ENCODE measurements at regions not wholly inside any gene's neighbourhood (a gene's known extent, or its start where the extent isn't known, plus 50 kb on each side); places are given as distances from the start of the nearest gene placed in this dataset.
"Not testable (repeated sequence)": the region's sequence is repeated elsewhere in the genome, so short reads cannot be mapped to it uniquely, and the experiment has no call there.

DNA sequence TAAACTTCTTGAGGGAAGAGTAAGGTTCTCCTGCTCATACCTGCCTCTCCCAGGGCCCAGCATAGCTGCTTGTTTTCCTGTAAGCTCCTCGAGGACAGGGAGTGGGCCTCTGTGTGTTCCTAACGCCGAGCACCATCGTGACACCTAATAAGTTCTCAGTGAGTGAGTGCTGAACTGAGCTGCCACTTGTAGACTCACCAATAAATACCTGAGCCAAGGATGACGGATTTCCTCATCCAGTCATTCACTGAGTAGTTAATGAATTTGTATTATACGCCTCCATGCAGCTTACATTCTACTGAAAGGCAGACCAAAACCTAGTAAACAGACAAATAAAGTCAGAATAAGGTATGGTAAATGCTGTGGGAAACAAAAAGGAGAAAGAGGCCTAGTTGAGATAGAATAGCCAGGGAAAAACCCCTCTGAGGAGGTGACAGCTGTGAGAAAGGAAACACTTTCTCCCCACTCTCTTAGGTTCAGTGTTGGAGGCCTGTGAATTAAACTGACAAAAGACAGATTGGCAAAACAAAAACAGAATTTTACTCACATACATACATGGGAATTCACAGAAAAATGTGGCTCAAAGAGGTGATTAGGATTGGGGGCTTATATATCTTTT lies 138.6 kb downstream of the B3GNT2 start:
- Histone ChIP-seq H3K4me1 (ENCODE audit: control insufficient read depth in 2 of 2, insufficient read depth in 2 of 2, low read length in 2 of 2) (peaks cover 0 to 7% of the 10 kb centered on the region in 2 donors), H3K4me3 (ENCODE audit: low read length in 2 of 2) (no peak overlapping the region), H3K36me3 (ENCODE audit: control insufficient read depth in 2 of 2, insufficient read depth in 2 of 2, low read length in 1 of 2) (no peaks in the 10 kb centered on the region), H3K27me3 (ENCODE audit: control insufficient read depth in 2 of 2, insufficient read depth in 1 of 2, low read length in 1 of 2) (no peaks in the 10 kb centered on the region), H3K27ac (ENCODE audit: low read depth in 1 of 2, low read length in 1 of 2) (no peak overlapping the region), H3K9me3 (ENCODE audit: control insufficient read depth in 2 of 2, insufficient read depth in 1 of 2, low read length in 1 of 2) (no peaks in the 10 kb centered on the region)
- no peak for DNase-seq (ENCODE audit: low read depth in 6 of 9, low spot score in 9 of 9)
- WGBS = 94% methylated on average over 6 of the region's 6 CpGs

DNA sequence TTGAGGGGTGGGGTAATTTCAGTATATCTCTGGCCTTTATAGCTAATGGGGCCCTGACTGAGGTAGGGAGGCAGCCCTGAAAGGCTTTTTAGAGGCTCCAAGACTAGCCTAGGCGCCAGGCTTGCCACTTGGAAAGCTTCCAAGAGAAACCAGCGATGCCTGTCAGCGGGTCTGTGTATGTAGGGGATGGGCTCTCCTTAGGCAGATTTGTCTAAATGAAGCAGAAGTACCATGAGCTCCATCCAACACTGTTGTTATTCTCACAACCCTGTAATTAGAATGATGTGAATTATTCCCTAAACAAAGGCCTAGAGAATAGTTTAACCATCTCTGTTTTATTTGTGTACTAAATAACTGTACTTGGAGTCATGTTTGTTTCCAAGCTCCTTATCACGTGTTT lies 138.1 kb downstream of the B3GNT2 start:
- Histone ChIP-seq H3K9me3 (ENCODE audit: control insufficient read depth in 2 of 2, insufficient read depth in 1 of 2, low read length in 1 of 2) (no peaks in the 10 kb centered on the region), H3K4me1 (ENCODE audit: control insufficient read depth in 2 of 2, insufficient read depth in 2 of 2, low read length in 2 of 2) (peaks cover 0 to 7% of the 10 kb centered on the region in 2 donors), H3K27ac (ENCODE audit: low read depth in 1 of 2, low read length in 1 of 2) (no peak overlapping the region), H3K36me3 (ENCODE audit: control insufficient read depth in 2 of 2, insufficient read depth in 2 of 2, low read length in 1 of 2) (no peaks in the 10 kb centered on the region), H3K4me3 (ENCODE audit: low read length in 2 of 2) (no peak overlapping the region), H3K27me3 (ENCODE audit: control insufficient read depth in 2 of 2, insufficient read depth in 1 of 2, low read length in 1 of 2) (no peaks in the 10 kb centered on the region)
- no peak for DNase-seq (ENCODE audit: low read depth in 6 of 9, low spot score in 9 of 9)
- 55% methylated on average over 4 of the region's 4 CpGs for WGBS

DNA sequence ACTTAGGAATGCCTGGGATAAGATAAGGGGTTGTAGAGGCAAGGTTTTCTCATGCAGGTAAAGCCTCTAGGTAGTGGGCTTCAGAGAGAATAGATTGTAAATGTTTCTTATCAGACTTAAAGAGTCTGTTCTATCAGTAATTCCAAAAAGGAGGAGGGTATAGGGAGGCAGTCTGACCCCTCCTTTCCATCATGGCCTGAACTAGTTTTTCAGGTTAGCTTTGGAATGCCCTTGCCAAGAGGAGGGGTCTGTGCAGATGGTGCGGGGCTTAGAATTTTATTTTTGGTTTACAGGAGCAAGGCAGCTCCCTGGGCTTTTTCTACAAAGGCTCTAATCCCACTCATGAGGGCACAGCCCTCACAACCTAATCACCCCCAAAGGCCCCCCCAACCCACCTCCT lies 135.0 kb downstream of the B3GNT2 start:
- no peak overlapping the region for H3K27ac ChIP-seq (ENCODE audit: low read depth in 1 of 2, low read length in 1 of 2)
- no peak overlapping the region for H3K4me3 ChIP-seq (ENCODE audit: low read length in 2 of 2)
- no peaks in the 10 kb centered on the region for H3K27me3 ChIP-seq (ENCODE audit: control insufficient read depth in 2 of 2, insufficient read depth in 1 of 2, low read length in 1 of 2)
- WGBS = 98% methylated on average over 1 of the region's 1 CpG
- H3K4me1 ChIP-seq (ENCODE audit: control insufficient read depth in 2 of 2, insufficient read depth in 2 of 2, low read length in 2 of 2) = peaks cover 0 to 7% of the 10 kb centered on the region in 2 donors
- H3K9me3 ChIP-seq (ENCODE audit: control insufficient read depth in 2 of 2, insufficient read depth in 1 of 2, low read length in 1 of 2) = no peaks in the 10 kb centered on the region
- no peaks in the 10 kb centered on the region for H3K36me3 ChIP-seq (ENCODE audit: control insufficient read depth in 2 of 2, insufficient read depth in 2 of 2, low read length in 1 of 2)
- DNase-seq (ENCODE audit: low read depth in 6 of 9, low spot score in 9 of 9) = no peak

DNA sequence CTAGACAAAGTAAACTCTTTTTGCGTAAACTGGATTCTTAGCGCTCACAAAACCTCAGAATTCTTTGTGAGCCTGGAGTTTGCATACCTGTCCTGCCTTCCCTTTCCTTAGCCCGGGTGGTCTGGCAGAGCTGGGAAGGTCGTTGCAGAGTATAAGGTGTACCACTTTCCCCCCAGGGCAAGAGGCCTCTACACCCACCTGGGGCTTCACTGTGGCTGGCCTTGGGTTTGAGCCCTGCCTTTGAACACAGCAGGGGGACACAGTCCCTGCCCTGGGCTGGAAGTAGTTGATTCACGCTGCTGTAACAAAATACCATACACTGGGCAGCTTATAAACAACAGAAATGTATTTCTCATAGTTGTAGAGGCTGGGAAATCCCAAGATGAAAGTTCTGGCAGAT lies 133.9 kb downstream of the B3GNT2 start:
- 94% methylated on average over 5 of the region's 5 CpGs for WGBS
- no peak overlapping the region for H3K27ac ChIP-seq (ENCODE audit: low read depth in 1 of 2, low read length in 1 of 2)
- H3K27me3 ChIP-seq (ENCODE audit: control insufficient read depth in 2 of 2, insufficient read depth in 1 of 2, low read length in 1 of 2) = no peaks in the 10 kb centered on the region

DNA sequence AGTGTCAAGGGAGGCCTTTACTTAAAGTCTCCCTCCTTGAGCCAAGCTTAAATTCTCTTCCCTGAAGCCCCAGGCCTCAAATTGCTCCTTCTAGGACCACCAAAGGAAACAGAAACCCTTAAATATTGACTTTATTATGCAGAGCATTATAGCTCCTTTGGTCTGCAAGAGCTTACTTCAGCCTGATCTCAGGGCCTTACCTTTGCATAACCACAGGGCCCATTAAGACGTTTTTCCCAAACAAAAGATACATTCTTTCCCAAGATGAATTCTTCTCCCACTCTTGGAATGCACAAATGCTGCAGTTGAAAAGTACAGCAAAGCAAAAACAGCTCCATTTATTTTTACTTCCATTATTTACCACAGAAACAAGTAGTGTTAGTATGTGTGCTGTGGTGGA lies 130.8 kb downstream of the B3GNT2 start:
- no peaks in the 10 kb centered on the region for H3K36me3 ChIP-seq (ENCODE audit: control insufficient read depth in 2 of 2, insufficient read depth in 2 of 2, low read length in 1 of 2)
- H3K4me3 ChIP-seq (ENCODE audit: low read length in 2 of 2) = no peak overlapping the region
- no peak for DNase-seq (ENCODE audit: low read depth in 6 of 9, low spot score in 9 of 9)
- H3K27me3 ChIP-seq (ENCODE audit: control insufficient read depth in 2 of 2, insufficient read depth in 1 of 2, low read length in 1 of 2) = no peaks in the 10 kb centered on the region
- no peaks in the 10 kb centered on the region for H3K9me3 ChIP-seq (ENCODE audit: control insufficient read depth in 2 of 2, insufficient read depth in 1 of 2, low read length in 1 of 2)
- no peaks in the 10 kb centered on the region for H3K4me1 ChIP-seq (ENCODE audit: control insufficient read depth in 2 of 2, insufficient read depth in 2 of 2, low read length in 2 of 2)
- H3K27ac ChIP-seq (ENCODE audit: low read depth in 1 of 2, low read length in 1 of 2) = no peak overlapping the region
- 99% methylated on average over 1 of the region's 1 CpG for WGBS

More for the DNA sequence above, 133.9 kb downstream of the B3GNT2 start:
- DNase-seq (ENCODE audit: low read depth in 6 of 9, low spot score in 9 of 9) = no peak
- Histone ChIP-seq H3K4me1 (ENCODE audit: control insufficient read depth in 2 of 2, insufficient read depth in 2 of 2, low read length in 2 of 2) (peaks cover 0 to 4% of the 10 kb centered on the region in 2 donors), H3K36me3 (ENCODE audit: control insufficient read depth in 2 of 2, insufficient read depth in 2 of 2, low read length in 1 of 2) (no peaks in the 10 kb centered on the region), H3K9me3 (ENCODE audit: control insufficient read depth in 2 of 2, insufficient read depth in 1 of 2, low read length in 1 of 2) (no peaks in the 10 kb centered on the region), H3K4me3 (ENCODE audit: low read length in 2 of 2) (no peak overlapping the region)

DNA sequence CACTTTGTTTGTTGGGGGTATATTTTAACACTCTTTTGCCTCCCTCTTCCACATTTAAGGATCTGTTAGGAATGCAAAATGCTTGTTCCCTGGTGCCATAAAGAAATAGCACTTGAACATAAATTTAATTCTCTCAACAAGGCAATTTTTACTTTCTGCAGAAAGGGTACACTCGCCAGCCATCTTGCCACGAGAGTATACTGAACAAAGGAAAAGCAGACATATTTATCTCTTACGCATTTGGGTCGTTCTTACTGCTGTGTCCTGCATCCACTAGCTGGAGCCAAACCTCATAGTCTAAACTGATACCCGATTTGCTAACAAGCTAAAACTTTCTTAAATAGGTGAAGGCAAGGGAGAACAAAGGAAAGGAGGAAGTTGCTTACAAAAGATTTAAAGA lies 129.5 kb downstream of the B3GNT2 start:
- Histone ChIP-seq H3K4me3 (ENCODE audit: low read length in 2 of 2) (no peak overlapping the region), H3K4me1 (ENCODE audit: control insufficient read depth in 2 of 2, insufficient read depth in 2 of 2, low read length in 2 of 2) (no peaks in the 10 kb centered on the region), H3K36me3 (ENCODE audit: control insufficient read depth in 2 of 2, insufficient read depth in 2 of 2, low read length in 1 of 2) (no peaks in the 10 kb centered on the region), H3K27ac (ENCODE audit: low read depth in 1 of 2, low read length in 1 of 2) (no peak overlapping the region), H3K9me3 (ENCODE audit: control insufficient read depth in 2 of 2, insufficient read depth in 1 of 2, low read length in 1 of 2) (no peaks in the 10 kb centered on the region), H3K27me3 (ENCODE audit: control insufficient read depth in 2 of 2, insufficient read depth in 1 of 2, low read length in 1 of 2) (no peaks in the 10 kb centered on the region)
- no peak for DNase-seq (ENCODE audit: low read depth in 6 of 9, low spot score in 9 of 9)
- 90% methylated on average over 5 of the region's 5 CpGs for WGBS

DNA sequence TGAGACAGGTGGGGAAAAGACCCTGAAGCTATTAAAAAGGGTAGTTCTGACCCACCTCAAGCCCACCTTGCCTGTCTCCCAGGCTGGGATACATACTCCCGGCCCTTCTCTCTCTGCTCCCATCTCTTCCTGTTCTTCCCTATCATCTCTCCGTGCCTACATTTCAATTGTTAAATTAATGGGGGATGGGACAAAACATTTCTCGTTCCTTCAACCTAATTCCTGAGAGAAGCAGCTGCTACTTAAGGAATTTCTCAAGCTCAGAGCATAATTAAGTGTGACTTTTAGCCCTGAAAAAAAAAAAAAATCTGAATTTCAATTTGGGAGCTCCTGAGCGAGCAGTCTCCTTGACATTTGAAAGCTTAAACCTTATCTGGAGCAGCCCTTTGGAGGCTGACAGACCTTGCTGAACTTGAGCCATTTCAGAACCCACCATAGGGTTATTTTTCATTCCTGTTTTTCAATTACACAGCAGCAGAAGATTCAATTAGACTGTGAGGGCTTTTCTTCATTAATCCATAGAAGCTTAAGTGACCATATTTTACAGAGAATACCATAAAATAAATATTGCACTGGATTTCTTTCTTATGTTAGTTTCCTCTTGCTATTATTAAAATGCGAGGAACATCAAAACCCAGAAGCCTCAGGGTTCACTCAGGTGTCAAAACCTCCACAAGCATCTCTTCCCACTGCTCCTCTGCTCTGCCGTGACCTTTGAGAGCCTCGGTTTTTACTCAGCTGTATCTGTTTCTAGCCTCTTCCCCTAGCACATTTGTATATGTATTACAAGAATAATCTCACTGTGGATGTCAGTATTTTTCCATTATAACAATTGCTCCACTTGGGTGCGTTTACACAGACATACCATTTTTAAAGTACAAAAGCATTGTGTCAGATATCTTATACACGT lies 125.7 kb downstream of the B3GNT2 start:
- WGBS = 92% methylated on average over 9 of the region's 9 CpGs
- no peaks in the 10 kb centered on the region for H3K27me3 ChIP-seq (ENCODE audit: control insufficient read depth in 2 of 2, insufficient read depth in 1 of 2, low read length in 1 of 2)
- no peaks in the 10 kb centered on the region for H3K4me1 ChIP-seq (ENCODE audit: control insufficient read depth in 2 of 2, insufficient read depth in 2 of 2, low read length in 2 of 2)
- H3K4me3 ChIP-seq (ENCODE audit: low read length in 2 of 2) = no peak overlapping the region
- DNase-seq (ENCODE audit: low read depth in 6 of 9, low spot score in 9 of 9) = no peak
- no peaks in the 10 kb centered on the region for H3K9me3 ChIP-seq (ENCODE audit: control insufficient read depth in 2 of 2, insufficient read depth in 1 of 2, low read length in 1 of 2)
- no peak overlapping the region for H3K27ac ChIP-seq (ENCODE audit: low read depth in 1 of 2, low read length in 1 of 2)
- H3K36me3 ChIP-seq (ENCODE audit: control insufficient read depth in 2 of 2, insufficient read depth in 2 of 2, low read length in 1 of 2) = no peaks in the 10 kb centered on the region

DNA sequence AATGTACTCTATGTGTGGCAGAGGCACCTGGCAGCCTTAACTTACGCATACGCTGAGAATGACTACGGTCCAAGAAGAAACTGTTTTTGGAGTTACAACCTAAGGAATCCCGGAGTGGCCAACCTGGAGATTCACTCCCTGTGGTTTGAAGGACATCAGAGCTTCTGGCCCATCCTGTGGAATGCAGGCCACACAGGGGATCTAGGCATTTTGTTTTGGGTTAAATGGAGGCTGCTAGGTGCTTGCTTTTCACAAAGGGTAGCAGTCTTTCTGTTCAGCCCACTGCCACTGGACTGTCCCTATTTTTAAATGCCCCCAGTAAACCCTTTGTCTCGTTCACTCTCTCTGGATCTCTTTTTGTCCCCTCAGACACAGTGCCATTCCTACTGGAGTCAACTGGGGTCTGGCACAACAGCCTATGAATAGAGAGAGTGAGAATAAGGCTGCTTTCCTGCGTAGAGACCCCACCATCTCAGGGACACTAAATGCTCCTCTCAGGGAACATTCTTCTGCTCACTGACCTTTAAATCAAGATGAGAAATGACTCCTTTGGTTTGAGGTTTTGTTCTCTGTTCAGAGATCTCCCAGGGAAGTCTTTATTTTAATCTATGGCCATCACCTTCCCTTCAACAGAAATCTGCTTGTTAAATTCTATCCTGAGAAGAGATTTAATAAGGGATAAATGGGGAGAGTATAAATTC lies 124.9 kb downstream of the B3GNT2 start:
- no peaks in the 10 kb centered on the region for H3K9me3 ChIP-seq (ENCODE audit: control insufficient read depth in 2 of 2, insufficient read depth in 1 of 2, low read length in 1 of 2)
- DNase-seq (ENCODE audit: low read depth in 6 of 9, low spot score in 9 of 9) = no peak
- no peak overlapping the region for H3K27ac ChIP-seq (ENCODE audit: low read depth in 1 of 2, low read length in 1 of 2)
- H3K36me3 ChIP-seq (ENCODE audit: control insufficient read depth in 2 of 2, insufficient read depth in 2 of 2, low read length in 1 of 2) = no peaks in the 10 kb centered on the region
- H3K27me3 ChIP-seq (ENCODE audit: control insufficient read depth in 2 of 2, insufficient read depth in 1 of 2, low read length in 1 of 2) = no peaks in the 10 kb centered on the region
- no peaks in the 10 kb centered on the region for H3K4me1 ChIP-seq (ENCODE audit: control insufficient read depth in 2 of 2, insufficient read depth in 2 of 2, low read length in 2 of 2)
- WGBS = 90% methylated on average over 6 of the region's 6 CpGs
- H3K4me3 ChIP-seq (ENCODE audit: low read length in 2 of 2) = no peak overlapping the region

DNA sequence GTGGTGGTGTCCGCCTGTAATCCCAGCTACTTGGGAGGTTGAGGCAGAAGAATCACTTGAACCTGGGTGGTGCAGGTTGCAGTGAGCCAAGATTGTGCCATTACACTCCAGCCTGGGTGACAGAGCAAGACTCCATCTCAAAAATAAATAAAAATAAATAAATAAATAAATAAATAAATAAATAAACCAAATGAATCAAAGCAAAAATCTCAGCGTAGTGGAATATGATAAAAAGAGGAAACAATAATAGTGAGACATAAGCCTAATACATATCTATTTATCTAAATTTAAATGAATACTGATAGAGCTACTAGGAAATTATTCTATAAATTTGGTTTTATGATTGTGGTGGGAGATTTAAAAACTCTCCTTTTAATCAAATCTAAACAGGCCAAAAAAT lies 124.2 kb downstream of the B3GNT2 start:
- WGBS = 98% methylated on average over 2 of the region's 2 CpGs
- not testable (repeated sequence) for H3K9me3 ChIP-seq (ENCODE audit: control insufficient read depth in 2 of 2, insufficient read depth in 1 of 2, low read length in 1 of 2); DNase-seq (ENCODE audit: low read depth in 6 of 9, low spot score in 9 of 9); H3K4me3 ChIP-seq (ENCODE audit: low read length in 2 of 2); H3K27ac ChIP-seq (ENCODE audit: low read depth in 1 of 2, low read length in 1 of 2); H3K4me1 ChIP-seq (ENCODE audit: control insufficient read depth in 2 of 2, insufficient read depth in 2 of 2, low read length in 2 of 2); H3K27me3 ChIP-seq (ENCODE audit: control insufficient read depth in 2 of 2, insufficient read depth in 1 of 2, low read length in 1 of 2); H3K36me3 ChIP-seq (ENCODE audit: control insufficient read depth in 2 of 2, insufficient read depth in 2 of 2, low read length in 1 of 2)

Data from thymus (tissue), 11 donors.